IPS DF 4.7 (cell line): ENCODE measurements at regions not wholly inside any gene's neighbourhood (a gene's known extent, or its start where the extent isn't known, plus 50 kb on each side); places are given as distances from the start of the nearest gene placed in this dataset.

ENCODE experiments used
- DNase-seq: peaks from one replicate; pipeline ENCODE4 v3.0.0-alpha.2; 2013; ENCODE audit warnings: low spot score; ENCODE audit errors: extremely low read depth

- DNase-seq: no peak
These were observed 1484.8 kb upstream of the MIR17HG start for GRCh38 chr13:89862691-89863036.

GRCh38 chr13:89865164-89866064 is 1482.1 kb upstream of the MIR17HG start:
- no peak for DNase-seq

DNA sequence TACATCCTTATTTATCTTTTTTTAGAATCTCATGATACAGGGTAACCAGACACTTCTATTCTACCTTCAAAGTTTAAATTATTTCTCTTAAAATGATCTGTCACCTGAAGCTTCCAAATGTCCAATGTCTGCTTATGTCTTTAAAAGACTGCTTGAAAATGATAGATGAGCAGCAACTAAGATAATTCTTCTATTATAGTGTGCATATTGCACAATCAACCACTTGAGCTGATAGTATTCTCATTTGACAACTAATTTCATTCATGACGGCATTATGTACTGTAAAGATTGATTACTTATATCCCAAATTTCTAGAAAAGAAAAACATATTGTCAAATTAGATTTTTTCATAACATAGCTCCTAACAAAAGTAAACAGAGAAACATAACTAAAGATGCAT is 1478.2 kb upstream of the MIR17HG start:
- DNase-seq: no peak

GRCh38 chr13:89878904-89879303 is 1468.6 kb upstream of the MIR17HG start:
- DNase-seq: no peak

- DNase-seq: no peak
These were observed 1467.3 kb upstream of the MIR17HG start for GRCh38 chr13:89880201-89880600.

GRCh38 chr13:89883893-89884448 is 1463.5 kb upstream of the MIR17HG start:
- DNase-seq: no peak

DNA sequence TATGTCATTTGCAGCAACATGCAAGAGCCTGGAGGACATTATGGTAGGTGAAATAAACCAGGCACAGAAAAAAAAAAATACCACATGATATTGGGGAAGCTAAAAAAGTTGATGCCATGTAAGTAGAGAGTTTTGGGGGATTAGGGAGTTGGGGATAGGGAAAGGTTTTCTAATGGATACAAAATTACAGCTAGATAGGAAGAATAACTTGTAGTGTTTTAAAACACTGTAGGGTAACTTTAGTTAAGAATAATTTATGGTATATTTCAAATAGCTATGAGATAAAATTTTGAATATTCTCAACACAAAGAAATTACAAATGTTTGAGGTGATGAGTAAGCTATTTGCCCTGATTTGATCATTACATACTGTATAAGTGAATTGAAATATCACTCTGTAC is 1456.7 kb upstream of the MIR17HG start:
- DNase-seq: no peak

DNA sequence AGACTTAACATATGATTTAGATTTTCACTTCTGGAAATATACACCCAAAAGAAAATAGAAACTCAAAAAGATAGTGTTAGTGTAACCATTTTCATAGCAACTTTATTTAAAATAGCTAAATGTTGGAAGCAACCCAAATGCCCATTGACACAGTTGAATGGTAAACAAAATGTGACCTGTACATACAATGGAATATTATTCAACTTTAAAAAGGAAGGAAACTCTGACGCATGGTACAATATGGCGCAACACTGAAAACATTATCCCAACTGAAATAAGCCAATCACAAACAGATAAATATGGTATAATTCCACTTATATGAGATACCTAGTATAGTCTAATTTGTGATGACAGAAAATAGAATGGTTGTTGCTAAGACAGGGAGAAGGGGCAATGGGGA is 1456.1 kb upstream of the MIR17HG start:
- no peak for DNase-seq

GRCh38 chr13:89897681-89898080 is 1449.8 kb upstream of the MIR17HG start:
- DNase-seq: no peak

GRCh38 chr13:89899302-89900103 is 1448.0 kb upstream of the MIR17HG start:
- DNase-seq: no peak

- no peak for DNase-seq
These were observed 1447.3 kb upstream of the MIR17HG start for GRCh38 chr13:89900104-89900765.

DNA sequence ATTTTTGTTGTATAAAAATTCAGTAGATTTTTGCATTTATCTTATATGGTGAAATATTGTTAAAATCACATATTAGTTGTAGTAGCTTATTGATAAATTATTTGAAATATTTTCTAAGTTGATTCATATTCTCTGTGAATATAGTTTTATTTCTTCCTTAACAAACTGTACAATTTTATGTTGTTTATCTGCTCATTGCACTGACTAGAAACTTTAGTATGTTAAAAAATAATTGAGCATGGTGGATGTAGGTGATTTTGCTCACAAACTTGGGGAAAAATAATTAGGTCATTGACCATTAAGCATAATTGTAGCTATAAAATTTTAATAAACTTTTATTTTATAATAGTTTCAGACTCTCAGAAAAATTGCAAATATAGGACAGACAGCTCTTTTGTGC is 1445.3 kb upstream of the MIR17HG start:
- no peak for DNase-seq

GRCh38 chr13:89903115-89903514 is 1444.4 kb upstream of the MIR17HG start:
- DNase-seq: no peak

GRCh38 chr13:89910166-89910565 is 1437.3 kb upstream of the MIR17HG start:
- DNase-seq: no peak

- DNase-seq: no peak
These were observed 1430.9 kb upstream of the MIR17HG start for GRCh38 chr13:89916551-89916950.

DNA sequence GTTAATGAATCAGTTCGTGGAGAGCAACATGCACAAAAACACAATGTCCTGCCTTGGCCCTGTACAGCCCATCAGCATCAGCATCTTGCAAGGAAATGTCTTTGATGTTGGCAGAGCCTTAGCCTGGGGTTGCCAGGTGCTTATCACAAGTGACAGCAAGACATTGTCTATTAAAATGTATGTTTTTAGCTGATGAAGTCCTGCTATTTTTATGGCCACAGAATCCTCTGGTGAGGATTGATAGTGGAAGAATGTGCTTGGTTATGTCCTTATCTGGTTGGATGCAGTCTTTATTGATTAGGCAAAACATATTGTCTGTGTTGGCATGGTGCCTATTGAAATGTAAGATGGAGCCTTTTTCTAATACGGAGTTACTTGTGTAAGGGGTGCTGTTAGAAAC is 1427.0 kb upstream of the MIR17HG start:
- no peak for DNase-seq

DNA sequence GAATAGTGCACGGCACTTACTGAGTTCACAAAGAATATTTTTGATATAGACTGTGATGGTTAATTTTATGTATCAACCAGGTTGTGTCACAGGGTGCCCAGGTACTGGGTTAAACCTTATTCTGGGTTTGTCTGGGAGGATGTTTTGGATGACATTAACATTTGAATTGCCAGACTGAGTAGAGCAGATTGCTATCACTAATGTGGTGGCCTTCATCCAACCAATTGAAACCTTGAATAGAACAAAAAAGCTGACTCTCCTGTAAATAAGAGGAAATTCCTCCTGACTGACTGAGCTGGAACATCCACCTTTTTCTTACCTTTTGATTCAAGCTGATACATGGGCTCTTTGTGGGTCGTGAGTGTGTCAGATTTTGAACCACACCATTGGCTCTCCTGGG is 1424.4 kb upstream of the MIR17HG start:
- DNase-seq: peak; percentile 19

DNA sequence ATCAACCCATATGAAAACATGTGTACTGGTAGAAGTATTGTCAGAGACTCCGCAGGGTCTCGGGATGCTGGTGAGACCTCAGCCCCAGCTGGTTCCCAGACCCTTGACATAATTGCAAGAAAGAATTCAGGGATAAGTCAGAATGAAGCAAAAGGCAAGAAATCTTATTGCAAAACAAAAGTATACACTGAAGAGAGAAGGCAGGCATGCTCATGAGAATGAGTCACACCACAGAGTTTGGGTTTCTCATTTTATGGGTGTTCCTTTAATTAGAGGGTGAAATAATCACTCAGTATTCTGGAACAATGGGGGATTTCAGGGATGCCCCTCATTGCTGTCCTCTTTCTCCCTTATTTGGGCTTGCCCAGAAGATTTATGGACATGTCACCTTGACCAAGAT is 1423.8 kb upstream of the MIR17HG start:
- no peak for DNase-seq

- DNase-seq: peak; percentile 7
These were observed 1422.4 kb upstream of the MIR17HG start for GRCh38 chr13:89925107-89925506.

DNA sequence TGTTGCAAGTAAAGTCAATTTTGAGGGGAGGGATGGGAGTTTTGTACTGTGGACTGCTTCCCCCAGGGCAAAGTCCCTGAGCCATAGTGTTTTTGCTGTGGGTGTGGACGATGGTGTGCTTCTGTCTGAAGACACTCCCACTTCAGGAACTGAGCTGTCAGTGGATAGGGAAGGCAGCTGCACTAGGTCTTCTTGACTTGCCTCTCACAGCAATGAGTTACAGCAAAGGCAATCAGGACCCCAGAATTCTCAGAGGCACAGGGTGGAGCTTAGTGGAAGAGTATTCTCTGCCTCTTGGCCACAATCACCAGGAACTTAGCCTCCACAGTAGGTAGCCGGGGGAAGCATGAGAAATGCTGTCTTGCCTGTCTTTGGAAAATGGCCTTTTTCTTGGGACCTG is 1416.6 kb upstream of the MIR17HG start:
- DNase-seq: no peak

DNA sequence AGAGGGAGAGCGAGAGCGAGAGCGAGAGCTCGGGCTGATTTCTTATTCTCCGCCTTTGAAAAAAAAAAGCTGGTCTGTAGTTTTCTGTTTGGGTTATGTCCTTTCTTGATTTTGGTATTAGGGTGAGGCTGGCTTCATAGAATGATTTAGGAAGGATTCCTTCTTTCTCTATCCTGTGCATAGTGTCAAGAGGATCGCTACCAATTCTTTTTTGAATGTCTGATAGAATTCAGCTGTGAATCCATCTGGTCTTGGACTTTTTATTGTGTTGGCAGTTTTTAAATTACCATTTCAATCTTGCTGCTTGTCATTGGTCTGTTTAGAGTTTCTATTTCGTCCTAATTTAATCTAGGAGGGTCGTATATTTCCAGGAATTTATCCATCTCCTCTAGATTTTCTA is 1414.6 kb upstream of the MIR17HG start:
- DNase-seq: no peak

- DNase-seq: no peak
These were observed 1411.2 kb upstream of the MIR17HG start for GRCh38 chr13:89936256-89936655.
